HepG2 (cell line): ENCODE measurements at regions not wholly inside any gene's neighbourhood (a gene's known extent, or its start where the extent isn't known, plus 50 kb on each side); places are given as distances from the start of the nearest gene placed in this dataset.

Experiments used
- ATAC-seq: fragments of 200-7000 bp; cut with Tn5 transposase; 3 replicates; pipeline ENCODE4 v1.9.1; 2020; ENCODE audit warnings: mild to moderate bottlenecking, moderate library complexity
- BruUV-seq: library from RNA; stranded (reverse); fragments of 400-500 nt; replicated peaks from 2 replicates; lab custom pipeline; 2021; lab: Mats Ljungman, UMichigan
- CTCF ChIA-PET: fragments of 300-600 bp; formaldehyde crosslinking; extraction: SDS; loops from one replicate; lab custom pipeline; 2021; ENCODE audit warnings: low total read pairs, inconsistent platforms, low intra/inter-chr PET ratio; lab: Yijun Ruan, JAX
- POLR2A ChIA-PET: fragments of 350-600 bp; sonication (Branson Sonifier 250); formaldehyde crosslinking; loops from one replicate; lab custom pipeline; 2020; ENCODE audit warnings: antibody characterized with exemption, inconsistent platforms; lab: Yijun Ruan, JAX
- DNase-seq: peaks from one replicate; pipeline ENCODE4 v3.0.0-alpha.2; 2015; ENCODE audit warnings: low spot score
- FAIRE-seq: peaks from 3 replicates; lab custom pipeline; 2011; peaks lifted over from hg19 to GRCh38; lab: Jason Lieb, UNC
- H2AFZ ChIP-seq: one replicate; pipeline ENCODE4 v1.6.1; 2011; ENCODE audit warnings: low read length, inconsistent platforms
- H3K27ac ChIP-seq: fragments of 300-600 bp; 3 replicates; pipeline ENCODE4 v1.8.0; 2011; ENCODE audit warnings: mixed run types, mild to moderate bottlenecking, mixed read lengths, low read length, inconsistent platforms; ENCODE audit not compliant: insufficient read depth; ENCODE audit errors: extremely low read length
- H3K27me3 ChIP-seq, 2 experiments: fragments of 200-600 bp in 1 of 2; 2 replicates in 1 of 2; 3 replicates in 1 of 2; pipeline versions ENCODE4 v1.6.0 to v1.8.0; 2011; ENCODE audit warnings: low read length in 2 of 2, mild to moderate bottlenecking in 2 of 2, moderate library complexity in 2 of 2, inconsistent platforms in 1 of 2; ENCODE audit not compliant: insufficient read depth in 2 of 2, control insufficient read depth in 1 of 2
- H3K36me3 ChIP-seq, 2 experiments: fragments of 200-600 bp in 1 of 2; replicated peaks in 1 of 2; 2 replicates in 1 of 2; 3 replicates in 1 of 2; pipeline versions ENCODE4 v1.5.1 to v1.8.0; 2011; ENCODE audit warnings: low read length in 2 of 2, inconsistent platforms in 1 of 2; ENCODE audit not compliant: insufficient read depth in 2 of 2, control insufficient read depth in 1 of 2
- H3K4me1 ChIP-seq: 2 replicates; pipeline ENCODE4 v1.5.1; 2012; ENCODE audit warnings: low read length, inconsistent platforms; ENCODE audit not compliant: insufficient read depth
- H3K4me2 ChIP-seq: 2 replicates; pipeline ENCODE4 v1.6.0; 2011; ENCODE audit warnings: low read depth, low read length, inconsistent platforms
- H3K4me3 ChIP-seq, 3 experiments: fragments of 200-600 bp in 1 of 3; sonication (generic), shearing (Covaris generic) in 1 of 3; replicated peaks in 1 of 3; 2 replicates each; pipeline ENCODE4 v1.5.1; 2011 to 2016; ENCODE audit warnings: low read length in 3 of 3, inconsistent platforms in 2 of 3, low read depth in 2 of 3, mild to moderate bottlenecking in 2 of 3, control low read depth in 1 of 3, mixed read lengths in 1 of 3; ENCODE audit not compliant: insufficient read depth in 1 of 3
- H3K79me2 ChIP-seq: one replicate; pipeline ENCODE4 v1.6.1; 2011; ENCODE audit warnings: low read length, inconsistent platforms; ENCODE audit not compliant: insufficient read depth
- H3K9ac ChIP-seq: 2 replicates; pipeline ENCODE4 v1.6.0; 2011; ENCODE audit warnings: mild to moderate bottlenecking, low read depth, low read length, inconsistent platforms; ENCODE audit not compliant: insufficient read depth
- H3K9me3 ChIP-seq: 2 replicates; pipeline ENCODE4 v1.5.1; 2012; ENCODE audit warnings: mild to moderate bottlenecking, low read length
- H4K20me1 ChIP-seq: 2 replicates; pipeline ENCODE4 v1.6.0; 2011; ENCODE audit warnings: inconsistent platforms, mild to moderate bottlenecking, low read length, moderate library complexity; ENCODE audit not compliant: insufficient read depth
- ARID5B ChIP-seq: IDR thresholded peaks from 2 replicates; pipeline ENCODE4 v1.4.0; 2020; ENCODE audit warnings: mild to moderate bottlenecking, missing genetic modification reagents
- DBP ChIP-seq: sonication (generic); formaldehyde crosslinking; IDR thresholded peaks from 2 replicates; pipeline ENCODE4 v1.4.0; 2020; ENCODE audit warnings: missing genetic modification reagents; ENCODE audit errors: not compliant biosample characterization
- GTF3A ChIP-seq: sonication (generic); formaldehyde crosslinking; conservative IDR thresholded peaks from 2 replicates; pipeline ENCODE4 v1.4.0; 2020; ENCODE audit warnings: mild to moderate bottlenecking, missing genetic modification reagents
- MXI1 ChIP-seq: IDR thresholded peaks from 3 replicates; pipeline ENCODE4 v1.6.1; 2012; ENCODE audit warnings: low read depth, low read length, inconsistent platforms, borderline replicate concordance
- MYNN ChIP-seq: sonication (generic); formaldehyde crosslinking; IDR thresholded peaks from 2 replicates; pipeline ENCODE4 v1.4.0; 2020; ENCODE audit warnings: mild to moderate bottlenecking, low read depth, missing genetic modification reagents
- PRDM4 ChIP-seq: sonication (generic); formaldehyde crosslinking; IDR thresholded peaks from 2 replicates; pipeline ENCODE4 v1.9.0; 2021; ENCODE audit warnings: missing genetic modification reagents, borderline replicate concordance
- RBM39 ChIP-seq: fragments of 200-400 bp; formaldehyde crosslinking; IDR thresholded peaks from one replicate; pipeline ENCODE4 v1.6.1; 2018; ENCODE audit warnings: antibody characterized with exemption, mild to moderate bottlenecking, low read depth, low read length; ENCODE audit not compliant: poor library complexity, severe bottlenecking
- RFX3 ChIP-seq: IDR thresholded peaks from 2 replicates; pipeline ENCODE4 v1.6.1; 2016; ENCODE audit warnings: missing biosample characterization, missing genetic modification reagents
- SNAPC2 ChIP-seq: sonication (generic); formaldehyde crosslinking; IDR thresholded peaks from 2 replicates; pipeline ENCODE4 v1.8.1; 2022; ENCODE audit warnings: mild to moderate bottlenecking, missing genetic modification reagents
- SNRNP70 ChIP-seq: fragments of 200-400 bp; formaldehyde crosslinking; IDR thresholded peaks from 2 replicates; pipeline ENCODE4 v1.6.1; 2017; ENCODE audit warnings: mild to moderate bottlenecking, low read depth, low read length, moderate library complexity
- SYNCRIP ChIP-seq: fragments of 200-400 bp; formaldehyde crosslinking; IDR thresholded peaks from 2 replicates; pipeline ENCODE4 v1.6.1; 2018; ENCODE audit warnings: mild to moderate bottlenecking, low read depth, low read length; ENCODE audit not compliant: insufficient read depth
- TMF1 ChIP-seq: sonication (generic); formaldehyde crosslinking; IDR thresholded peaks from 2 replicates; pipeline ENCODE4 v1.8.1; 2022; ENCODE audit warnings: low read depth, missing genetic modification reagents
- ZBTB3 ChIP-seq: sonication (generic); formaldehyde crosslinking; IDR thresholded peaks from 2 replicates; pipeline ENCODE4 v1.4.0; 2020; ENCODE audit warnings: low read depth, mild to moderate bottlenecking, moderate library complexity, missing genetic modification reagents, borderline replicate concordance
- ZFP62 ChIP-seq: sonication (generic); formaldehyde crosslinking; IDR thresholded peaks from 2 replicates; pipeline ENCODE4 v1.4.0; 2020; ENCODE audit warnings: missing genetic modification reagents
- ZNF484 ChIP-seq: sonication (generic); formaldehyde crosslinking; IDR thresholded peaks from 2 replicates; pipeline ENCODE4 v1.5.1; 2020; ENCODE audit warnings: mild to moderate bottlenecking, low read depth, missing genetic modification reagents, borderline replicate concordance
- ZNF564 ChIP-seq: sonication (generic); formaldehyde crosslinking; IDR thresholded peaks from 2 replicates; pipeline ENCODE4 v1.8.1; 2023; ENCODE audit warnings: mild to moderate bottlenecking, missing genetic modification reagents
- ZNF784 ChIP-seq: sonication (generic); formaldehyde crosslinking; IDR thresholded peaks from 2 replicates; pipeline ENCODE4 v1.5.1; 2020; ENCODE audit warnings: missing genetic modification reagents, mild to moderate bottlenecking, borderline replicate concordance
- WGBS: methylation state at CpG from one replicate; pipeline ENCODE4 v1.1.6; 2017; ENCODE audit warnings: low lambda C conversion rate; 5-methylcytosine and 5-hydroxymethylcytosine counted together
- in situ Hi-C: cut with HindIII; loops from 2 replicates; pipeline ENCODE4 v1.10.0; 2017; ENCODE audit warnings: low pct_unique_long_range_greater_than_20kb; ENCODE audit not compliant: extremely low pct_ligation_motif_present
- intact Hi-C: fragments of 100-400 bp; cut with micrococcal nuclease; formaldehyde crosslinking; loops from one replicate; pipeline ENCODE4 v1.10.0; 2022; ENCODE audit not compliant: unreplicated experiment

GRCh38 chr6:71496018-71496721, 207.6 kb downstream of the OGFRL1 start:
- no peaks in the 10 kb centered on the region for H4K20me1 ChIP-seq
- H3K9me3 ChIP-seq: no peaks in the 10 kb centered on the region
- no peak for FAIRE-seq
- intact Hi-C loops (no loop called here), in situ Hi-C loops (no loop called here)
- ATAC-seq: no peak
- H3K36me3 ChIP-seq: no peaks in the 10 kb centered on the region
- H3K27me3 ChIP-seq: no peaks in the 10 kb centered on the region
- 2% methylated on average over 5 of the region's 5 CpGs for WGBS
- ChIA-PET CTCF (no interaction called here), POLR2A (no interaction called here)
- no peak overlapping the region for H3K4me2 ChIP-seq
- no peak overlapping the region for H3K4me3 ChIP-seq
- no peak for DNase-seq
- H3K27ac ChIP-seq: no peak overlapping the region
- H3K4me1 ChIP-seq: no peaks in the 10 kb centered on the region
- H3K79me2 ChIP-seq: no peaks in the 10 kb centered on the region
- no peak overlapping the region for H3K9ac ChIP-seq
- no peak overlapping the region for H2AFZ ChIP-seq
- no TSS peak for BruUV-seq
- TF ChIP-seq SYNCRIP (no peak), MYNN (no peak), RBM39 (no peak), ZNF484 (CRISPR knock-in tag) (no peak), SNRNP70 (no peak), RFX3 (CRISPR knock-in tag) (no peak), ZNF564 (CRISPR knock-in tag) (no peak), DBP (CRISPR knock-in tag) (no peak), TMF1 (CRISPR knock-in tag) (no peak), SNAPC2 (CRISPR knock-in tag) (no peak), MXI1 (no peak), ZBTB3 (CRISPR knock-in tag) (no peak), ARID5B (CRISPR knock-in tag) (no peak), ZNF784 (CRISPR knock-in tag) (no peak), ZFP62 (no peak), PRDM4 (CRISPR knock-in tag) (no peak), GTF3A (CRISPR knock-in tag) (no peak)
